H1 (cell line): ENCODE measurements at regions not wholly inside any gene's neighbourhood (a gene's known extent, or its start where the extent isn't known, plus 50 kb on each side); places are given as distances from the start of the nearest gene placed in this dataset.

ENCODE experiments used
- CTCF ChIA-PET: fragments of 300-600 bp; sonication (Branson Sonifier 250); formaldehyde crosslinking; loops from one replicate; lab custom pipeline; 2021; ENCODE audit not compliant: partially characterized antibody; lab: Charles Lee
- POLR2A ChIA-PET: fragments of 300-600 bp; sonication (Branson Sonifier 250); formaldehyde crosslinking; loops from one replicate; lab custom pipeline; 2021; ENCODE audit warnings: inconsistent platforms; ENCODE audit not compliant: partially characterized antibody; lab: Charles Lee
- DNase-seq, 2 experiments: peaks; one replicate each; pipeline versions ENCODE4 v3.0.0 to v3.0.0-alpha.2; 2010 to 2022; ENCODE audit warnings: low spot score in 2 of 2, low read depth in 1 of 2, mixed read lengths in 1 of 2
- FAIRE-seq: peaks from 2 replicates; lab custom pipeline; 2011; peaks lifted over from hg19 to GRCh38; lab: Jason Lieb, UNC
- H2AFZ ChIP-seq: 2 replicates; pipeline ENCODE4 v1.8.1; 2012; ENCODE audit warnings: low read length, inconsistent platforms
- H2AK5ac ChIP-seq: 2 replicates; pipeline ENCODE4 v1.6.1; 2013; ENCODE audit warnings: low read depth, low read length
- H2BK120ac ChIP-seq: replicated peaks from 2 replicates; pipeline ENCODE3; 2013; ENCODE audit warnings: low read depth, low read length, inconsistent platforms
- H2BK12ac ChIP-seq: 2 replicates; pipeline ENCODE4 v1.6.1; 2013; ENCODE audit warnings: low read depth, low read length
- H2BK15ac ChIP-seq: 2 replicates; pipeline ENCODE4 v1.6.1; 2013; ENCODE audit warnings: low read length
- H2BK20ac ChIP-seq: 2 replicates; pipeline ENCODE4 v1.6.1; 2013; ENCODE audit warnings: low read length
- H2BK5ac ChIP-seq: 2 replicates; pipeline ENCODE4 v1.6.1; 2013; ENCODE audit warnings: low read depth, low read length
- H3K14ac ChIP-seq: 2 replicates; pipeline ENCODE4 v1.6.1; 2013; ENCODE audit warnings: inconsistent platforms; ENCODE audit not compliant: insufficient read length
- H3K18ac ChIP-seq: 2 replicates; pipeline ENCODE4 v1.6.1; 2013; ENCODE audit warnings: low read length; ENCODE audit errors: extremely low read depth
- H3K23ac ChIP-seq: 2 replicates; pipeline ENCODE4 v1.6.1; 2013; ENCODE audit warnings: inconsistent platforms; ENCODE audit not compliant: insufficient read length
- H3K23me2 ChIP-seq: 2 replicates; pipeline ENCODE4 v1.6.1; 2013; ENCODE audit warnings: low read depth, low read length
- H3K27ac ChIP-seq: 2 replicates; pipeline ENCODE4 v1.6.1; 2011; ENCODE audit warnings: low read depth, low read length, inconsistent platforms
- H3K27me3 ChIP-seq, 4 experiments: replicated peaks in 1 of 4; 1 replicate in 1 of 4; 2 replicates in 3 of 4; pipeline versions ENCODE4 v1.6.1 to v1.8.1; 2011 to 2013; ENCODE audit warnings: low read length in 3 of 4, mild to moderate bottlenecking in 3 of 4, inconsistent platforms in 2 of 4, mixed read lengths in 2 of 4, moderate library complexity in 1 of 4; ENCODE audit not compliant: control insufficient read depth in 3 of 4, insufficient read depth in 3 of 4; ENCODE audit errors: extremely low read depth in 1 of 4
- H3K36me3 ChIP-seq, 4 experiments: 2 replicates each; pipeline versions ENCODE4 v1.6.1 to v1.8.1; 2011 to 2013; ENCODE audit warnings: mild to moderate bottlenecking in 4 of 4, low read length in 3 of 4, moderate library complexity in 2 of 4, control low read depth in 1 of 4, inconsistent platforms in 1 of 4; ENCODE audit not compliant: insufficient read depth in 4 of 4, control insufficient read depth in 2 of 4
- H3K4ac ChIP-seq: replicated peaks from 2 replicates; pipeline ENCODE3; 2013; ENCODE audit warnings: low read length, low read depth, mixed read lengths, inconsistent platforms; ENCODE audit not compliant: insufficient read length
- H3K4me1 ChIP-seq, 4 experiments: replicated peaks in 1 of 4; 1 replicate in 1 of 4; 2 replicates in 3 of 4; pipeline versions ENCODE4 v1.6.1 to v1.8.1; 2011 to 2013; ENCODE audit warnings: low read length in 3 of 4, inconsistent platforms in 2 of 4, mixed read lengths in 1 of 4; ENCODE audit not compliant: insufficient read depth in 4 of 4, control insufficient read depth in 3 of 4
- H3K4me2 ChIP-seq, 2 experiments: 2 replicates each; pipeline versions ENCODE4 v1.6.1 to v1.8.1; 2011 to 2013; ENCODE audit warnings: low read depth in 2 of 2, low read length in 2 of 2, control low read depth in 1 of 2, inconsistent platforms in 1 of 2, mild to moderate bottlenecking in 1 of 2; ENCODE audit not compliant: insufficient read depth in 1 of 2
- H3K4me3 ChIP-seq, 4 experiments: fragments of 200-600, 300-600 bp in 1 of 4; sonication (generic), shearing (Covaris generic), sonication (Bioruptor Twin) in 1 of 4; 2 replicates each; pipeline versions ENCODE4 v1.5.1 to v1.8.1; 2011 to 2016; ENCODE audit warnings: low read length in 4 of 4, low read depth in 3 of 4, control low read depth in 2 of 4, inconsistent platforms in 2 of 4, mild to moderate bottlenecking in 2 of 4, mixed read lengths in 1 of 4, moderate library complexity in 1 of 4; ENCODE audit not compliant: insufficient read depth in 2 of 4; ENCODE audit errors: extremely low read depth in 1 of 4
- H3K56ac ChIP-seq: replicated peaks from 2 replicates; pipeline ENCODE3; 2013; ENCODE audit warnings: low read depth, mild to moderate bottlenecking, mixed read lengths, low read length, inconsistent platforms; ENCODE audit not compliant: insufficient read length
- H3K79me1 ChIP-seq: 2 replicates; pipeline ENCODE4 v1.6.1; 2013; ENCODE audit warnings: low read depth, low read length, control low read depth
- H3K79me2 ChIP-seq, 2 experiments: 2 replicates each; pipeline versions ENCODE4 v1.6.1 to v1.8.1; 2012 to 2013; ENCODE audit warnings: low read length in 2 of 2, mild to moderate bottlenecking in 2 of 2, inconsistent platforms in 1 of 2; ENCODE audit not compliant: insufficient read depth in 2 of 2, control insufficient read depth in 1 of 2
- H3K9ac ChIP-seq, 4 experiments: replicated peaks in 1 of 4; 1 replicate in 1 of 4; 2 replicates in 3 of 4; pipeline versions ENCODE4 v1.6.1 to v1.8.1; 2011 to 2013; ENCODE audit warnings: low read depth in 3 of 4, low read length in 3 of 4, control low read depth in 2 of 4, mild to moderate bottlenecking in 2 of 4, moderate library complexity in 2 of 4, inconsistent platforms in 1 of 4; ENCODE audit errors: extremely low read depth in 1 of 4
- H3K9me3 ChIP-seq, 2 experiments: 2 replicates each; pipeline versions ENCODE4 v1.6.1 to v1.8.1; 2012 to 2013; ENCODE audit warnings: mild to moderate bottlenecking in 2 of 2, moderate library complexity in 2 of 2, control low read depth in 1 of 2, inconsistent platforms in 1 of 2, low read depth in 1 of 2, low read length in 1 of 2, mixed read lengths in 1 of 2; ENCODE audit not compliant: insufficient read depth in 2 of 2
- H4K20me1 ChIP-seq, 2 experiments: replicated peaks in 1 of 2; 2 replicates each; pipeline versions ENCODE3 to v1.8.1; 2011 to 2013; ENCODE audit warnings: inconsistent platforms in 2 of 2, low read length in 2 of 2, mild to moderate bottlenecking in 1 of 2; ENCODE audit not compliant: insufficient read depth in 2 of 2, control insufficient read depth in 1 of 2
- H4K5ac ChIP-seq: 2 replicates; pipeline ENCODE4 v1.6.1; 2013; ENCODE audit warnings: low read length, low read depth, mixed read lengths, inconsistent platforms; ENCODE audit not compliant: insufficient read length
- H4K8ac ChIP-seq: 2 replicates; pipeline ENCODE4 v1.8.0; 2013; ENCODE audit warnings: mild to moderate bottlenecking, moderate library complexity, low read length, inconsistent platforms; ENCODE audit not compliant: insufficient read depth; ENCODE audit errors: extremely low read depth
- H4K91ac ChIP-seq: replicated peaks from 2 replicates; pipeline ENCODE3; 2013; ENCODE audit warnings: low read length, mixed read lengths, inconsistent platforms; ENCODE audit not compliant: insufficient read length
- BRCA1 ChIP-seq: IDR thresholded peaks from 2 replicates; pipeline ENCODE4 v1.6.1; 2012; ENCODE audit warnings: low read depth, low read length, improper control_type of control experiment
- CREB1 ChIP-seq: IDR thresholded peaks from 2 replicates; pipeline ENCODE4 v1.6.1; 2012; ENCODE audit warnings: inconsistent platforms
- EZH2 ChIP-seq: fragments of 200-600 bp; sonication (generic); IDR thresholded peaks from 2 replicates; pipeline ENCODE4 v1.7.1; 2012; ENCODE audit warnings: low read depth, mild to moderate bottlenecking, moderate library complexity, low read length, inconsistent platforms; ENCODE audit not compliant: severe bottlenecking
- GTF2F1 ChIP-seq: IDR thresholded peaks from 2 replicates; pipeline ENCODE4 v1.6.1; 2012; ENCODE audit warnings: low read depth, low read length, improper control_type of control experiment, borderline replicate concordance
- JUN ChIP-seq: IDR thresholded peaks from 2 replicates; pipeline ENCODE4 v1.6.1; 2011; ENCODE audit warnings: low read depth, mild to moderate bottlenecking, improper control_type of control experiment, low read length
- PHF8 ChIP-seq: fragments of 200-600 bp; sonication (generic); conservative IDR thresholded peaks from 2 replicates; pipeline ENCODE4 v1.7.1; 2012; ENCODE audit warnings: low read depth, mild to moderate bottlenecking, inconsistent platforms, low read length, moderate library complexity
- SIRT6 ChIP-seq: IDR thresholded peaks from one replicate; pipeline ENCODE4 v1.7.1; 2012; ENCODE audit warnings: low read length, inconsistent platforms
- SP1 ChIP-seq: IDR thresholded peaks from 2 replicates; pipeline ENCODE4 v1.6.1; 2011; ENCODE audit warnings: low read depth, low read length
- TAF1 ChIP-seq: IDR thresholded peaks from 2 replicates; pipeline ENCODE4 v1.6.1; 2011; ENCODE audit warnings: mild to moderate bottlenecking, low read depth, low read length
- TAF7 ChIP-seq: optimal IDR thresholded peaks from 2 replicates; pipeline ENCODE3; 2011; ENCODE audit warnings: low read depth, mild to moderate bottlenecking, inconsistent platforms, low read length, moderate library complexity, borderline replicate concordance
- TBP ChIP-seq: IDR thresholded peaks from 2 replicates; pipeline ENCODE4 v1.6.1; 2011; ENCODE audit warnings: low read depth, low read length, improper control_type of control experiment
- USF2 ChIP-seq: IDR thresholded peaks from 2 replicates; pipeline ENCODE4 v1.6.1; 2011; ENCODE audit warnings: low read length, improper control_type of control experiment
- ZNF274 ChIP-seq: IDR thresholded peaks from 2 replicates; pipeline ENCODE4 v1.7.0; 2012; ENCODE audit warnings: low read length, borderline replicate concordance; ENCODE audit errors: extremely low read depth
- WGBS, 2 experiments: shearing (Covaris generic) in 1 of 2; methylation state at CpG; one replicate each; pipeline versions ENCODE4 v1.1.6 to v1.1.7; 2013 to 2015; ENCODE audit warnings: low lambda C conversion rate in 2 of 2, mixed read lengths in 2 of 2, inconsistent platforms in 1 of 2, low coverage in 1 of 2, missing lambda C conversion rate in 1 of 2; ENCODE audit not compliant: insufficient replicate concordance in 2 of 2, insufficient coverage in 1 of 2, insufficient read length in 1 of 2; ENCODE audit errors: extremely low coverage in 1 of 2, missing lambda C conversion rate in 1 of 2; 5-methylcytosine and 5-hydroxymethylcytosine counted together

- Histone ChIP-seq H4K20me1 (no peaks in the 10 kb centered on the region), H2AK5ac (no peak overlapping the region), H2BK20ac (no peak overlapping the region), H3K23ac (no peak overlapping the region), H3K18ac (no peak overlapping the region), H2BK5ac (no peak overlapping the region), H2BK15ac (no peak overlapping the region), H2BK12ac (no peak overlapping the region), H3K56ac (no peak overlapping the region), H4K91ac (no peak overlapping the region), H4K8ac (no peak overlapping the region), H3K14ac (no peak overlapping the region), H3K9ac (no peak overlapping the region), H3K27ac (no peak overlapping the region), H3K79me2 (no peaks in the 10 kb centered on the region), H3K4ac (no peak overlapping the region), H3K27me3 (no peaks in the 10 kb centered on the region), H4K5ac (no peak overlapping the region), H3K4me1 (no peaks in the 10 kb centered on the region; a peak in 1 of 7 replicates), H3K4me2 (no peak overlapping the region), H3K23me2 (no peaks in the 10 kb centered on the region), H2BK120ac (no peak overlapping the region), H3K9me3 (no peaks in the 10 kb centered on the region), H3K36me3 (no peaks in the 10 kb centered on the region), H3K79me1 (no peaks in the 10 kb centered on the region), H3K4me3 (no peak overlapping the region), H2AFZ (0 out of 2 replicates have a peak overlapping the region, but pooled peaks have one; percentile 10)
- ChIA-PET CTCF (interaction anchor here (1.1 to 1.2 kb wide), 2 partner anchors 411 to 460 kb away, joined by 3 read pairs; no protein-coding TSS in a partner anchor), POLR2A (no interaction called here)
- WGBS, 2 experiments, result 91% methylated on average over 3 of the region's 3 CpGs; no CpG with 5 or more reads in 1 of the 2 experiments
- DNase-seq, result no peak
- no peak for FAIRE-seq
- TF ChIP-seq SP1, result no peak
- no peak for TF ChIP-seq BRCA1
- no peak for TF ChIP-seq ZNF274
- no peak for TF ChIP-seq USF2
- TF ChIP-seq TAF1, result no peak
- TF ChIP-seq TAF7, result no peak
- no peak for TF ChIP-seq PHF8
- no peak for TF ChIP-seq EZH2
- TF ChIP-seq CREB1, result no peak
- no peak for TF ChIP-seq JUN
- TF ChIP-seq GTF2F1, result no peak
- TF ChIP-seq TBP, result no peak
- no peak for TF ChIP-seq SIRT6
Observed at GRCh38 chr7:13097499-13097898, 410.1 kb downstream of the ARL4A start.
